COR-L47 (cell line): ENCODE measurements at regions not wholly inside any gene's neighbourhood (a gene's known extent, or its start where the extent isn't known, plus 50 kb on each side); places are given as distances from the start of the nearest gene placed in this dataset.
"Not testable (repeated sequence)": the region's sequence is repeated elsewhere in the genome, so short reads cannot be mapped to it uniquely, and the experiment has no call there.

Experiments
- DNase-seq: peaks from one replicate; lab custom pipeline; 2025; lab: John Stamatoyannopoulos, UW

- DNase-seq = no peak
Observed at GRCh38 chr3:18730491-18730890, 305.4 kb upstream of the SATB1 start.

GRCh38 chr3:18729671-18730070 is 304.5 kb upstream of the SATB1 start:
- no peak for DNase-seq

GRCh38 chr3:18725668-18726407 is 300.7 kb upstream of the SATB1 start:
- no peak for DNase-seq

GRCh38 chr3:18724456-18724855 is 299.3 kb upstream of the SATB1 start:
- DNase-seq = no peak

- no peak for DNase-seq
Observed at GRCh38 chr3:18723206-18723810, 298.2 kb upstream of the SATB1 start.

- no peak for DNase-seq
Observed at GRCh38 chr3:18720543-18720942, 295.4 kb upstream of the SATB1 start.

- DNase-seq = no peak
Observed at GRCh38 chr3:18717598-18717997, 292.5 kb upstream of the SATB1 start.

GRCh38 chr3:18716821-18717220 is 291.7 kb upstream of the SATB1 start:
- DNase-seq = no peak

GRCh38 chr3:18716101-18716500 is 291.0 kb upstream of the SATB1 start:
- no peak for DNase-seq

- no peak for DNase-seq
Observed at GRCh38 chr3:18715208-18715607, 290.1 kb upstream of the SATB1 start.

- DNase-seq = no peak
Observed at GRCh38 chr3:18713577-18713951, 288.4 kb upstream of the SATB1 start.

GRCh38 chr3:18712713-18713576 is 287.8 kb upstream of the SATB1 start:
- DNase-seq = no peak

- DNase-seq = no peak
Observed at GRCh38 chr3:18704326-18704725, 279.2 kb upstream of the SATB1 start.

GRCh38 chr3:18703798-18704197 is 278.7 kb upstream of the SATB1 start:
- DNase-seq = no peak

GRCh38 chr3:18693588-18694329 is 268.6 kb upstream of the SATB1 start:
- not testable (repeated sequence) for DNase-seq

GRCh38 chr3:18687286-18687685 is 262.1 kb upstream of the SATB1 start:
- DNase-seq = no peak

GRCh38 chr3:18683900-18684299 is 258.8 kb upstream of the SATB1 start:
- no peak for DNase-seq

- DNase-seq = no peak
Observed at GRCh38 chr3:18681818-18682345, 256.7 kb upstream of the SATB1 start.

GRCh38 chr3:18680758-18681157 is 255.6 kb upstream of the SATB1 start:
- DNase-seq = no peak

- no peak for DNase-seq
Observed at GRCh38 chr3:18679238-18679637, 254.1 kb upstream of the SATB1 start.

- no peak for DNase-seq
Observed at GRCh38 chr3:18675197-18675596, 250.1 kb upstream of the SATB1 start.

- DNase-seq = no peak
Observed at GRCh38 chr3:18672561-18672960, 247.4 kb upstream of the SATB1 start.
